ENCODE measurements at regions not wholly inside any gene's neighbourhood (a gene's known extent, or its start where the extent isn't known, plus 50 kb on each side); places are given as distances from the start of the nearest gene placed in this dataset.

- TF ChIP-seq CTCF (conservative IDR thresholded peaks at IDR 0.05; ENCODE audit: low read length) (no peak), EZH2phosphoT487 (IDR thresholded peaks at IDR 0.05; ENCODE audit: borderline replicate concordance, low read depth, low read length) (no peak)
These were observed 248.9 kb upstream of the SLC24A2 start for GRCh38 chr9:20037699-20038098.

Data from OCI-LY7 (cell line).